GM12878 (cell line): ENCODE measurements at regions not wholly inside any gene's neighbourhood (a gene's known extent, or its start where the extent isn't known, plus 50 kb on each side); places are given as distances from the start of the nearest gene placed in this dataset.

ENCODE experiments used
- FOS ChIP-seq: IDR thresholded peaks from 3 replicates; pipeline ENCODE4 v1.6.1; 2011; ENCODE audit warnings: borderline replicate concordance; ENCODE audit not compliant: insufficient read length; ENCODE audit errors: extremely low read depth
- NFYA ChIP-seq: IDR thresholded peaks from 2 replicates; pipeline ENCODE4 v1.6.1; 2011; ENCODE audit warnings: low read depth, mild to moderate bottlenecking, low read length, improper control_type of control experiment, borderline replicate concordance
- POLR2AphosphoS2 ChIP-seq: IDR thresholded peaks from 2 replicates; pipeline ENCODE4 v1.6.1; 2011; ENCODE audit warnings: low read depth, mild to moderate bottlenecking, low read length, improper control_type of control experiment, moderate library complexity
- RAD51 ChIP-seq: fragments of 450-650 bp; IDR thresholded peaks from 2 replicates; pipeline ENCODE4 v1.6.1; 2016; ENCODE audit warnings: moderate library complexity, mild to moderate bottlenecking, inconsistent platforms
- SKIL ChIP-seq: fragments of 450-650 bp; IDR thresholded peaks from 2 replicates; pipeline ENCODE4 v1.6.1; 2017; ENCODE audit warnings: mild to moderate bottlenecking, low read depth, inconsistent platforms; ENCODE audit not compliant: poor library complexity, severe bottlenecking
- SMC3 ChIP-seq: IDR thresholded peaks from 2 replicates; pipeline ENCODE4 v1.6.1; 2011; ENCODE audit warnings: low read length, improper control_type of control experiment, borderline replicate concordance
- TF ChIP-seq, protein P1 (sequence below): IDR thresholded peaks from 2 replicates; pipeline ENCODE4 v1.6.1; 2012; ENCODE audit warnings: low read length, inconsistent platforms
- TF ChIP-seq, protein P2 (sequence below), 3 experiments: IDR thresholded peaks in 2 of 3; conservative IDR thresholded peaks in 1 of 3; 2 replicates each; pipeline ENCODE4 v1.5.1; 2011; ENCODE audit warnings: low read depth in 3 of 3, low read length in 3 of 3, mild to moderate bottlenecking in 3 of 3, control low read depth in 2 of 3, moderate library complexity in 2 of 3, inconsistent platforms in 1 of 3, mixed read lengths in 1 of 3; ENCODE audit not compliant: control insufficient read depth in 2 of 3, insufficient read depth in 1 of 3; ENCODE audit errors: extremely low read depth in 1 of 3
- TF ChIP-seq, protein P3 (sequence below): IDR thresholded peaks from 2 replicates; pipeline ENCODE4 v1.6.1; 2012; ENCODE audit warnings: mild to moderate bottlenecking, low read depth, low read length

DNA sequence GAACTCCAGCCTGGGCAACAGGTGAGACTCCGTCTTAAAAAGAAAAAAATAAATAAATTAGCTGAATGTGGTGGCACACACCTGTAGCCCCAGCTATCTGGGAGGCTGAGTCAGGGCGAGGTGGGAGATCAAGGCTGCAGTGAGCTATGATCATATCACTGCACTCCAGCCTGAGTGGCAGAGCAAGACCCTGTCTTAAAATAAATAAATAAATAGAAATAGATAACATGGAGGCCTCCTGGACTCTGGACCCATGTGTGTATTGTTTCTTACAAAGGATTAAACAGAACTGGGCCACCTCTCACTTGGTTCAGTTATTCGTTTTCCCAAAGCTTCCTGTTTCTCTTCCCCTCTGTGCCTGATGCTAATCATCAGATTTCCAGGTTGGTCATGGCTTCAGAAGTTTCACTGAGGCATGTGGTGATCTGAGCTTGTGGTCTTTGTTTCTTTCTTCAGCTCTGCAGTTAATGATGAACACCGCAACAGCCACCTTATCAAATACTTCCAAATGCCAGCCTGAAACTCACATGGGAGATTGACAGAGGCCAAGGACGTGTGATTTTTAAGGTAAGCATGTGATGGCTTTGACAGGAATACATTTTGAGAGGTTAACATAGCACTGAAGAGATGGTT lies 83.3 kb upstream of the MAP4K4 start:
- TF ChIP-seq, protein P1, sequence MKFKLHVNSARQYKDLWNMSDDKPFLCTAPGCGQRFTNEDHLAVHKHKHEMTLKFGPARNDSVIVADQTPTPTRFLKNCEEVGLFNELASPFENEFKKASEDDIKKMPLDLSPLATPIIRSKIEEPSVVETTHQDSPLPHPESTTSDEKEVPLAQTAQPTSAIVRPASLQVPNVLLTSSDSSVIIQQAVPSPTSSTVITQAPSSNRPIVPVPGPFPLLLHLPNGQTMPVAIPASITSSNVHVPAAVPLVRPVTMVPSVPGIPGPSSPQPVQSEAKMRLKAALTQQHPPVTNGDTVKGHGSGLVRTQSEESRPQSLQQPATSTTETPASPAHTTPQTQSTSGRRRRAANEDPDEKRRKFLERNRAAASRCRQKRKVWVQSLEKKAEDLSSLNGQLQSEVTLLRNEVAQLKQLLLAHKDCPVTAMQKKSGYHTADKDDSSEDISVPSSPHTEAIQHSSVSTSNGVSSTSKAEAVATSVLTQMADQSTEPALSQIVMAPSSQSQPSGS = no peak
- TF ChIP-seq, protein P2, sequence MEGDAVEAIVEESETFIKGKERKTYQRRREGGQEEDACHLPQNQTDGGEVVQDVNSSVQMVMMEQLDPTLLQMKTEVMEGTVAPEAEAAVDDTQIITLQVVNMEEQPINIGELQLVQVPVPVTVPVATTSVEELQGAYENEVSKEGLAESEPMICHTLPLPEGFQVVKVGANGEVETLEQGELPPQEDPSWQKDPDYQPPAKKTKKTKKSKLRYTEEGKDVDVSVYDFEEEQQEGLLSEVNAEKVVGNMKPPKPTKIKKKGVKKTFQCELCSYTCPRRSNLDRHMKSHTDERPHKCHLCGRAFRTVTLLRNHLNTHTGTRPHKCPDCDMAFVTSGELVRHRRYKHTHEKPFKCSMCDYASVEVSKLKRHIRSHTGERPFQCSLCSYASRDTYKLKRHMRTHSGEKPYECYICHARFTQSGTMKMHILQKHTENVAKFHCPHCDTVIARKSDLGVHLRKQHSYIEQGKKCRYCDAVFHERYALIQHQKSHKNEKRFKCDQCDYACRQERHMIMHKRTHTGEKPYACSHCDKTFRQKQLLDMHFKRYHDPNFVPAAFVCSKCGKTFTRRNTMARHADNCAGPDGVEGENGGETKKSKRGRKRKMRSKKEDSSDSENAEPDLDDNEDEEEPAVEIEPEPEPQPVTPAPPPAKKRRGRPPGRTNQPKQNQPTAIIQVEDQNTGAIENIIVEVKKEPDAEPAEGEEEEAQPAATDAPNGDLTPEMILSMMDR (IDR thresholded peaks at IDR 0.05 in 2 of 3, conservative IDR thresholded peaks at IDR 0.05 in 1 of 3; ENCODE audit: control insufficient read depth in 2 of 3, extremely low read depth in 1 of 3, insufficient read depth in 1 of 3, low read depth in 3 of 3, low read length in 3 of 3) = no peak
- no peak for TF ChIP-seq NFYA
- TF ChIP-seq, protein P3, sequence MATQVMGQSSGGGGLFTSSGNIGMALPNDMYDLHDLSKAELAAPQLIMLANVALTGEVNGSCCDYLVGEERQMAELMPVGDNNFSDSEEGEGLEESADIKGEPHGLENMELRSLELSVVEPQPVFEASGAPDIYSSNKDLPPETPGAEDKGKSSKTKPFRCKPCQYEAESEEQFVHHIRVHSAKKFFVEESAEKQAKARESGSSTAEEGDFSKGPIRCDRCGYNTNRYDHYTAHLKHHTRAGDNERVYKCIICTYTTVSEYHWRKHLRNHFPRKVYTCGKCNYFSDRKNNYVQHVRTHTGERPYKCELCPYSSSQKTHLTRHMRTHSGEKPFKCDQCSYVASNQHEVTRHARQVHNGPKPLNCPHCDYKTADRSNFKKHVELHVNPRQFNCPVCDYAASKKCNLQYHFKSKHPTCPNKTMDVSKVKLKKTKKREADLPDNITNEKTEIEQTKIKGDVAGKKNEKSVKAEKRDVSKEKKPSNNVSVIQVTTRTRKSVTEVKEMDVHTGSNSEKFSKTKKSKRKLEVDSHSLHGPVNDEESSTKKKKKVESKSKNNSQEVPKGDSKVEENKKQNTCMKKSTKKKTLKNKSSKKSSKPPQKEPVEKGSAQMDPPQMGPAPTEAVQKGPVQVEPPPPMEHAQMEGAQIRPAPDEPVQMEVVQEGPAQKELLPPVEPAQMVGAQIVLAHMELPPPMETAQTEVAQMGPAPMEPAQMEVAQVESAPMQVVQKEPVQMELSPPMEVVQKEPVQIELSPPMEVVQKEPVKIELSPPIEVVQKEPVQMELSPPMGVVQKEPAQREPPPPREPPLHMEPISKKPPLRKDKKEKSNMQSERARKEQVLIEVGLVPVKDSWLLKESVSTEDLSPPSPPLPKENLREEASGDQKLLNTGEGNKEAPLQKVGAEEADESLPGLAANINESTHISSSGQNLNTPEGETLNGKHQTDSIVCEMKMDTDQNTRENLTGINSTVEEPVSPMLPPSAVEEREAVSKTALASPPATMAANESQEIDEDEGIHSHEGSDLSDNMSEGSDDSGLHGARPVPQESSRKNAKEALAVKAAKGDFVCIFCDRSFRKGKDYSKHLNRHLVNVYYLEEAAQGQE = no peak
- no peak for TF ChIP-seq FOS
- TF ChIP-seq POLR2AphosphoS2 = no peak
- no peak for TF ChIP-seq RAD51
- TF ChIP-seq SKIL = no peak
- TF ChIP-seq SMC3 = no peak
